Adrenal gland (tissue), 5 donors: ENCODE measurements at regions not wholly inside any gene's neighbourhood (a gene's known extent, or its start where the extent isn't known, plus 50 kb on each side); places are given as distances from the start of the nearest gene placed in this dataset.

Experiments used
- POLR2A ChIP-seq, 2 donors: fragments of 450-650 bp; IDR thresholded peaks; one replicate each; pipeline ENCODE4 v1.6.1; 2017; ENCODE audit warnings: antibody characterized with exemption in 2 of 2, mild to moderate bottlenecking in 2 of 2, moderate library complexity in 1 of 2
- TF ChIP-seq, protein P1 (sequence below), 6 experiments: fragments of 450-650 bp in 4 of 6; fragments of 200-600 bp in 2 of 6; sonication (generic) in 1 of 6; IDR thresholded peaks; 1 replicate in 5 of 6; 2 replicates in 1 of 6; pipeline versions ENCODE4 v1.5.1 to v1.8.0; 2016 to 2021; ENCODE audit warnings: antibody characterized with exemption in 6 of 6, mild to moderate bottlenecking in 2 of 6, moderate library complexity in 1 of 6
- donor health status: DM: no; HTN: no; CAD: no.

DNA sequence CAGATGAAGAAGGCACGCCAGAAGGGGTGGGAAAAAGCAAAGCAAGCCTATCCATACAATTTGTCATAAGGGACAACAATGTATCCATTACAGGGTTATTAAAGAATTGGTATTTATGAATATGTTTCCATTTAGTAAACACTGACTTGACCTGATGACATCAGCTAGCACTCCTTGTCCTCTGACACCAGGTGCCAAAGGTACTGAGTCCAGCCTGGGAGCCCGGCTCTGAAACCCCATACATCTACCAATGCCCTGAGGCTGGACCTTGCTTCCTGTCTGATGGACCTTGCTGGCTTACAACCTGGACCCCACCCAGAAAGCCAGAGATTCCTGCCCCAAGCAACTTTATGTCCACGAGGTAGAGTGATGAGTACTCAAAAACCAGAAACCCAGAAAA is 263.0 kb upstream of the ATP11B start:
- TF ChIP-seq, protein P1, sequence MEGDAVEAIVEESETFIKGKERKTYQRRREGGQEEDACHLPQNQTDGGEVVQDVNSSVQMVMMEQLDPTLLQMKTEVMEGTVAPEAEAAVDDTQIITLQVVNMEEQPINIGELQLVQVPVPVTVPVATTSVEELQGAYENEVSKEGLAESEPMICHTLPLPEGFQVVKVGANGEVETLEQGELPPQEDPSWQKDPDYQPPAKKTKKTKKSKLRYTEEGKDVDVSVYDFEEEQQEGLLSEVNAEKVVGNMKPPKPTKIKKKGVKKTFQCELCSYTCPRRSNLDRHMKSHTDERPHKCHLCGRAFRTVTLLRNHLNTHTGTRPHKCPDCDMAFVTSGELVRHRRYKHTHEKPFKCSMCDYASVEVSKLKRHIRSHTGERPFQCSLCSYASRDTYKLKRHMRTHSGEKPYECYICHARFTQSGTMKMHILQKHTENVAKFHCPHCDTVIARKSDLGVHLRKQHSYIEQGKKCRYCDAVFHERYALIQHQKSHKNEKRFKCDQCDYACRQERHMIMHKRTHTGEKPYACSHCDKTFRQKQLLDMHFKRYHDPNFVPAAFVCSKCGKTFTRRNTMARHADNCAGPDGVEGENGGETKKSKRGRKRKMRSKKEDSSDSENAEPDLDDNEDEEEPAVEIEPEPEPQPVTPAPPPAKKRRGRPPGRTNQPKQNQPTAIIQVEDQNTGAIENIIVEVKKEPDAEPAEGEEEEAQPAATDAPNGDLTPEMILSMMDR (IDR thresholded peaks at IDR 0.05) = no peak
- no peak for TF ChIP-seq POLR2A (IDR thresholded peaks at IDR 0.05)
